ENCODE measurements at regions not wholly inside any gene's neighbourhood (a gene's known extent, or its start where the extent isn't known, plus 50 kb on each side); places are given as distances from the start of the nearest gene placed in this dataset.
A peak's percentile ranks its signal among the peaks of the same experiment; 100 is the strongest.

DNA sequence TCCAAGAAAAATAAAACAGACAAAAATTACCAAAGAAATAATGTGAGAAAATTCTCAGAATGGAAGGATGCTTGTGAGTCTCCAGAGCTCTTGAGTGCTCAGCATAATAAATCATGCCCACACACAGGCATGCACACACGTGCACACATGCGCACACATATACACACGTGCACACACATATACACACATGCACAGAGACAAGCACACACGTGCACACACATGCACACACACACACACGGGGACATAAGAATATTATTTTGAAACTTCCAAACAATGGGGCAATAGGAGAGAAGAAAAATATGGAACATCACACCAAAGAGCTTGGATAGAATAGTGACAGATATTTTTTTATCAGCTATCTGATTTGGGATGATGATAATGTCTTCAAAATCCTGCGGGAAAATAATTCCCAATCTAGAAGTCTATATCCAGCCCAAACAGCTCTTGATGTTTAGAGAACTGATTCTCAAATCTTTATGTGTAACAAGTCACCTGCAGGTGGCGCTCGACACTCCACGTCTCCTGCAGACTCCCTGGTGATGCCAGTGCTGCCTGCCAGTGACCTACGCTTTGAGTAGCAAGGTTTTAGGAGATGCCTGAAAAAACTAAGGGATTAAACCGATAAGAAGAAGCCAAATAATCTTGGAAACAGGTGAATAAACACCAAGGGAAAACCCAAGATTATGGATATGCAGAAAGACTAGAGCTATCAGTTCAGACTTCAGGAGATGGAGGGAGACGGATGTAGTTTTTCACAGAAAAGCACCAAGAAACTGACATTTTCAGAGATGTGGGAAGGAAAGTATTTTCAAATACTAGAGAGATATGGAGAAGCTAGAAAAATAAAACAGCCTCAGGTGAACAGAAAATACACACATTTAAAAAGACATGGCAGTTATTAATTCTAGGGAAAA, 743.6 kb downstream of the ETS1 start:
- Histone ChIP-seq H2BK15ac (ENCODE audit: low read depth, low read length) (no peak overlapping the region), H3K79me1 (ENCODE audit: low read depth in 1 of 2, low read length in 2 of 2) (no peaks in the 10 kb centered on the region), H3K23ac (ENCODE audit: low read depth, low read length) (no peak overlapping the region), H4K8ac (ENCODE audit: low read depth in 2 of 2, low read length in 2 of 2) (no peak overlapping the region), H3K27ac (ENCODE audit: insufficient read depth, low read length) (no peak overlapping the region), H3K9me3 (ENCODE audit: control insufficient read depth, insufficient read depth, low read length) (no peaks in the 10 kb centered on the region), H3K9me1 (ENCODE audit: insufficient read depth, low read length) (no peaks in the 10 kb centered on the region), H4K5ac (ENCODE audit: low read depth, low read length) (no peak overlapping the region), H3K4ac (ENCODE audit: low read depth, low read length) (no peak overlapping the region), H3K4me3 (ENCODE audit: insufficient read depth, low read depth, low read length) (no peak overlapping the region), H2BK120ac (ENCODE audit: low read depth, low read length) (no peak overlapping the region), H3K27me3 (ENCODE audit: control insufficient read depth, insufficient read depth, low read length) (no peaks in the 10 kb centered on the region), H4K20me1 (ENCODE audit: insufficient read depth, low read length) (no peaks in the 10 kb centered on the region), H3K14ac (replicated peaks; ENCODE audit: low read depth, low read length) (no peak overlapping the region), H2BK5ac (ENCODE audit: low read depth, low read length, poor library complexity, severe bottlenecking) (no peak overlapping the region), H3K4me1 (ENCODE audit: control insufficient read depth, insufficient read depth, low read length) (no peaks in the 10 kb centered on the region), H2AFZ (replicated peaks; ENCODE audit: low read length, poor library complexity) (no peak overlapping the region), H2AK9ac (replicated peaks; ENCODE audit: low read depth, low read length, poor library complexity) (no peak overlapping the region), H3K36me3 (ENCODE audit: control insufficient read depth, insufficient read depth, low read length) (no peaks in the 10 kb centered on the region), H3K18ac (ENCODE audit: low read depth, low read length) (no peak overlapping the region), H2BK20ac (ENCODE audit: low read depth, low read length) (no peak overlapping the region), H4K91ac (ENCODE audit: insufficient read depth, low read depth, low read length) (no peak overlapping the region), H3K4me2 (ENCODE audit: low read depth, low read length) (no peak overlapping the region), H3K9ac (ENCODE audit: low read depth, low read length) (no peak overlapping the region), H2AK5ac (ENCODE audit: low read depth, low read length) (no peak overlapping the region), H3K56ac (ENCODE audit: extremely low read depth, insufficient read depth, low read length) (no peak overlapping the region)
- ChIA-PET CTCF (interaction anchor here (0.6 to 1.7 kb wide), 10 partner anchors 12 to 343 kb away, joined by 3 to 7 read pairs (median 4); no protein-coding TSS in a partner anchor), POLR2A (ENCODE audit: unreplicated experiment) (no interaction called here)
- in situ Hi-C loops (cut with MboI; ENCODE audit: low sequenced_read_pairs) = no loop called here
- no CpG with 5 or more reads among the region's 12 CpGs for WGBS, 2 experiments (ENCODE audit: extremely low coverage in 2 of 2, insufficient read length in 1 of 2)
- DNase-seq = peak; percentile 55
- BruUV-seq (replicated peaks) = no TSS peak
- ATAC-seq (ENCODE audit: low read depth) = peak; percentile 82
- dilution Hi-C loops (cut with HindIII; ENCODE audit: low sequenced_read_pairs, unreplicated experiment) = no loop called here
- intact Hi-C loops (cut with micrococcal nuclease) = loop anchor here (1.0 to 10.0 kb wide), 2 partner anchors 178 to 311 kb away; no protein-coding TSS in a partner anchor
- TF ChIP-seq, protein P1, sequence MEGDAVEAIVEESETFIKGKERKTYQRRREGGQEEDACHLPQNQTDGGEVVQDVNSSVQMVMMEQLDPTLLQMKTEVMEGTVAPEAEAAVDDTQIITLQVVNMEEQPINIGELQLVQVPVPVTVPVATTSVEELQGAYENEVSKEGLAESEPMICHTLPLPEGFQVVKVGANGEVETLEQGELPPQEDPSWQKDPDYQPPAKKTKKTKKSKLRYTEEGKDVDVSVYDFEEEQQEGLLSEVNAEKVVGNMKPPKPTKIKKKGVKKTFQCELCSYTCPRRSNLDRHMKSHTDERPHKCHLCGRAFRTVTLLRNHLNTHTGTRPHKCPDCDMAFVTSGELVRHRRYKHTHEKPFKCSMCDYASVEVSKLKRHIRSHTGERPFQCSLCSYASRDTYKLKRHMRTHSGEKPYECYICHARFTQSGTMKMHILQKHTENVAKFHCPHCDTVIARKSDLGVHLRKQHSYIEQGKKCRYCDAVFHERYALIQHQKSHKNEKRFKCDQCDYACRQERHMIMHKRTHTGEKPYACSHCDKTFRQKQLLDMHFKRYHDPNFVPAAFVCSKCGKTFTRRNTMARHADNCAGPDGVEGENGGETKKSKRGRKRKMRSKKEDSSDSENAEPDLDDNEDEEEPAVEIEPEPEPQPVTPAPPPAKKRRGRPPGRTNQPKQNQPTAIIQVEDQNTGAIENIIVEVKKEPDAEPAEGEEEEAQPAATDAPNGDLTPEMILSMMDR (conservative IDR thresholded peaks at IDR 0.05; ENCODE audit: low read depth, low read length) = peak; percentile 58
- TF ChIP-seq RAD21 (IDR thresholded peaks at IDR 0.05; ENCODE audit: low read length) = peak; percentile 50
- TF ChIP-seq CHD1 (IDR thresholded peaks at IDR 0.05; ENCODE audit: low read depth, low read length) = no peak
- no peak for TF ChIP-seq BHLHE40 (IDR thresholded peaks at IDR 0.05; ENCODE audit: low read depth, low read length)
- TF ChIP-seq SMC3 (IDR thresholded peaks at IDR 0.05; ENCODE audit: low read depth, low read length) = peak; percentile 46; the same call in 1 of the 2 replicates
- TF ChIP-seq FOS (IDR thresholded peaks at IDR 0.05; ENCODE audit: low read depth, low read length) = no peak
